HuH-7.5 (cell line): ENCODE measurements at regions not wholly inside any gene's neighbourhood (a gene's known extent, or its start where the extent isn't known, plus 50 kb on each side); places are given as distances from the start of the nearest gene placed in this dataset.

Experiments used
- DNase-seq: peaks from one replicate; pipeline ENCODE4 v3.0.0; 2011; ENCODE audit warnings: low spot score

- no peak for DNase-seq
These were observed 883.3 kb downstream of the CDH11 start for GRCh38 chr16:64238571-64238970.

DNA sequence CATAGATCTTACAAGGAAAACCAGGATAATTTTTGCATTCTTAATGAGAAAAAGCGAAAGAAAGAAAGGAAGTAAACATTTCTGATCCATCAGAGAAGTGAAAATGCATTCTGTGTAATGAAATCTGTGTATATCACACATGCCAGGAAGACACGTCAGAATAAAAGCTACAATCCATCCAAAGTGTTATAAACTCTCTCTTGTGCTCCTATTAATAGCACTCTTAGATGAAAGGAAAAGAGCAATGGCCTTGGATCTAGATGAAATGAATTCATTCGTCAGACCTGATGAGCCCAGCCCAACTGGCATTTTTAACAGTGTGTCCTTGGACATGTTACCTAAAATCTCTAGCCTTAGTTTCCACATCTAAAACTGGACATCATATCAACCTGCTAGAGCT lies 885.5 kb downstream of the CDH11 start:
- DNase-seq = no peak

DNA sequence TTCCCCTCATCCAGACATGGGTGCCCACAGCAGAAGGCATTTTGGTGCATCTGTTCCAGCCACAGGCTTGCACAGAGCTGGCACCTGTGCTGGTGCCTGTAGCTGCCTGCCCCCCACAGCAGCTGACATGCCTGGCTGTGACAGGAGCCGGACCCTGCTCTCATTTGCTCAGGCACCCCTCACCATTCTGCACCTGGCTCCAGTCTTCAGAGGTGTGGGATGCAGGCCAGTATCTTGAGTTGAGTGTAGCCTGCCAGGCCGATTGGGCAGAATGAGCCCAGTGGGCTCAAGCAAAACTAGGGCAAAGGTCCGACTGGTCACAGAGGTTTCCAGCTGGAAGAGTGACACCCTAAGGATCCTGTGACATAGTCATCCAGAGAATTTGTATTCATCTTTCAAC lies 887.7 kb downstream of the CDH11 start:
- DNase-seq = no peak

- no peak for DNase-seq
These were observed 896.2 kb downstream of the CDH11 start for GRCh38 chr16:64225696-64226095.

DNA sequence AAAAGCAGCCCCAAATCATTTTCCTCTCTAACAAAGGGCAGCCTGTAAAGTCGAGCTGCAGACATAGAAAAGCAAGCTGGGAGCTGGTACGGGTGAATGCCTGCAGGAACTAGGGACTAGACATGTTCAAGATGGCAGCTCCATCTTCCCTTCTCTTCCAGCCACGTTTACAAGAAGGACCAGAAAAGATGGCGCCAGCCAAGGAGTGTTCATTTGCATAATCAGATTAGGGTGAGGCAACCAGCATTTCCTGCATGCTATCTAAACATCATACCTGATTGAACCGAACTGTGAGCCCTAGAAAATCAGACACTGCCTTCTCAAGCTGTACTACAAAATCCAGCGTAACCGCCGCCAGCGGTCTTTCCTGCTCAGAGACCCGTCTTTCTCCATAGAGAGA lies 896.8 kb downstream of the CDH11 start:
- DNase-seq = no peak

- DNase-seq = no peak
These were observed 903.9 kb downstream of the CDH11 start for GRCh38 chr16:64217789-64218535.

GRCh38 chr16:64215730-64216129 lies 906.1 kb downstream of the CDH11 start:
- DNase-seq = no peak

DNA sequence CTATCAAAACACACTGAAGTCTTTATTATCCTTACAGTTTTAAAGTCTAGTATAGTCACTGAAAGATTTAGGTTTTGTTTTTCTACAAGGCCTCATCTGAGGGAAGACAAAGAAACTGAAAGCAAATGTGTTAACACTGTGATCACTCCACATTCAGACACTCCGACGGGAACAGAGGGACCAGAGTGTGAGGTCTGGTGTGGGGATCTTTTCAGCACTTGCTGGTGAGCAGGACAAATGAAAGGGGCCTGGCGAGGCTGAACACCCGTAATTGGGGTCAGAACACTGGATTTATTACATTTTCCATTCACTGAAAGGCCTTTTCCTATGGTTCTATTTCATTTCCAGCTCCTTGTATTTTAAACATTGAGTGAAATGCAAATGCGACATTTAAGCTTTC lies 910.5 kb downstream of the CDH11 start:
- no peak for DNase-seq

- no peak for DNase-seq
These were observed 915.0 kb downstream of the CDH11 start for GRCh38 chr16:64206862-64207261.

DNA sequence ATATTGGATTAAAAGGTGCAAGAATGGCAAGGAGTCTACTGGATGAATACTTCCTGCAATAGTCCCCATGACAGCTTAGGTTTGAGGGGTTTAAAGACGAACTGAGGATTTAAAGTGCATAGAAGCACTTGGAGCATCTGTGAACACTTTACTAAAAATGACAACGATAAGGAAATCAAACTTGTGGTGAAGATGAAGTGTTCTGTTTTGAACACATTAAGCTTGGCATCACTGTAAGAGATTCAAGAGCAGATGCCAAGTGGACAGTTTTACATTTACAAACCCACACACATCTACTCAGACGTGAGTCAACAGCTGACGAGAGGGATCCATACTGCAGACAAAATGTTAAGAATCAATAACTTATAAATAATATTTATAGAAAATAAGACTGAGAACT lies 918.7 kb downstream of the CDH11 start:
- no peak for DNase-seq

- DNase-seq = no peak
These were observed 919.3 kb downstream of the CDH11 start for GRCh38 chr16:64202571-64202970.

DNA sequence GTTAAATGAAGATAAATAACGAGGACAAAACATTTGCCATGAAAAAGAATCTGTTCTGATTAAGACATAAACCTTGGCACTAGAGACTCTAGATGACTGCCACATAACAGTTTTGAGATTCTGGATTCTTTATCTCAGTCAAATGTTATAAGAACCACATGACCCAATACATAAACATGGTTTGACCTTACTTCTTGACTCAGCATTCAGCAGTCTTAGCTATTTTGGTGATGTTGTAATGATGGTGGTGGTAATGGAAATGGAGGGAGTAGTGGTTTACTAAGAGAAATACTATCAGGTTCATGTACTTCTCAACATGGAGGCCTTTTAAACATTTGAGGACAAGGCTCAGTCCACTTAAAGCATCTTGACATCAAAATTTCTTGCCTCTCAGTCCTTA lies 925.4 kb downstream of the CDH11 start:
- no peak for DNase-seq

GRCh38 chr16:64185954-64186353 lies 935.9 kb downstream of the CDH11 start:
- no peak for DNase-seq

GRCh38 chr16:64184156-64184555 lies 937.7 kb downstream of the CDH11 start:
- no peak for DNase-seq

- DNase-seq = no peak
These were observed 938.9 kb downstream of the CDH11 start for GRCh38 chr16:64182985-64183384.

DNA sequence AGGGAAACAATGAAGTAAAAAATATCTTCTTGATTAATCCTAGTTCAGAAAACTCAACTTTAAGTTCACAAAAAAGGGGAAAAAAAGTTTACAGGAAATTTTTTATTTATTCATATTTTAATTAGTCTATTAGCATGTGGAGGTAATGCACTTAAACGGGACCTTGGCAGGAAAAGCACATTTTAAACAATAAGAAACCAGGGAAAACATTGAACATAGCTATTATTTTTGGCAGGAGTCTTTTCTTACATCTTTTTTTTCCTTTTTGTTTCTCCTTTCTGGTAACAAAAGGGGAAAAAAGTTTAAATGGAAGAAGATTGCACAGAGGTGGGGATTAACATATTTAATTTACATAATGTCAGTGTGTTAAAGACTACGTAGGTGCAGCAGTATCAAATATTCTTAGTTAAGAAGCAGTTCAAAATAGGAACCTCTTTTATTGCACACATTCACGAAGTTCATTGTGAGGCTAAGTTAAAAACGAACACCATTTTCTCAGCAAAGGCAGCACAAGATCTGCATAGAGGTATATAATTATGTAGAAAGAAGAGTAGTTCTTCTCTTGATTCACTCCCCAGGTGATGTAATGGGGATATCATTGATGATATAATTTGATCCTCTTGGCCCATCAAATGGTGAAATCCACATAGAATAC lies 940.5 kb downstream of the CDH11 start:
- no peak for DNase-seq

DNA sequence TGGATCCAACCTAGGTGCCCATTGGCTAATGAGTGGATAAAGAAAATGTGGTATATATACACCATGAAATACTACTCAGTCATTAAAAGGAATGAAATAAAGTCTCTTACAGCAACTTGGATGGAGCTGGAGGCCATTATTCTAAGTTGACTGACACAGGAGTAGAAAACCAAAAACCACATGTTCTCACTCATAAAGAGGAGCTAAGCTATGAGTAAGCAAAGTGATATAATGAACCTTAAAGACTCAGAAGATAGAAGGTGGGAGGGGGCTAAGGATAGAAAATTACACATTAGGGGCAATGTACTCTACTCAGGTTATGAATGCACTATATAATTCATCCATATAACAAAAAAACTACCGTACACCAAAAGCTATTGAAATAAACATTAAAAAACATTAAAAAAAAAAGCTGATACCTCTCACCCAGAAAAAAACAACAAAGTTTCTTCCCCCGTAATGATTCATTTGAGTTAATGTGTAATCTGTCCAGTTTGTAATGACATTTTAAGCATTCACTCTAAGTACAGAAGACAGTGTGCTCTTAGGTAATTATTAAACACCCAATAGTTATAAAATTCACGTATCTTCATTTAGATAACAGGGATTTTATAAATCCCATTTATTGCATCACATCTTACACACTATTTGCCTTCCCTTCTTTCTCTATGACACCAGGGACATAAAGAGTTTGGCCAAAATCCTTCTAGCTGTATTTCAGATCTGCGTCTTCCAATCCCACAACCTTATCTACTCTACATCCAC lies 941.5 kb downstream of the CDH11 start:
- no peak for DNase-seq

DNA sequence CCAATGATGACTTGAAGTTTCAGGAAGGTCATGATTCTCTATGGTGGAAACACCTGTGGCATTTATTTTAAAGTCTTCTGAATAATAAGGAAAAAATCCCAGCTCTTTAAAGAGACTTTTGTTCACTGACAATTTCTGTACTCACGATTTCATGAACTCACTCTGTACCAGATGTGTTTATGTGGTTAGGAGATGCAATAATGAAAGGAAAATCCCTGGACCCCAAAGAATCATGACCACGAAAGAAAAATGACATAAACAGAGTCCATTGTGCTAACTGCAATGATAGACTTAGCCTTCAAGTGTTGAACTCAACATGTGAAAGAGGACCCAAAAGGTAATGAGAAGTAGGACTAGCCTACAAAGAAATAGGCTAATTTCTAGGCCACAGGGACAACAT lies 947.5 kb downstream of the CDH11 start:
- no peak for DNase-seq

DNA sequence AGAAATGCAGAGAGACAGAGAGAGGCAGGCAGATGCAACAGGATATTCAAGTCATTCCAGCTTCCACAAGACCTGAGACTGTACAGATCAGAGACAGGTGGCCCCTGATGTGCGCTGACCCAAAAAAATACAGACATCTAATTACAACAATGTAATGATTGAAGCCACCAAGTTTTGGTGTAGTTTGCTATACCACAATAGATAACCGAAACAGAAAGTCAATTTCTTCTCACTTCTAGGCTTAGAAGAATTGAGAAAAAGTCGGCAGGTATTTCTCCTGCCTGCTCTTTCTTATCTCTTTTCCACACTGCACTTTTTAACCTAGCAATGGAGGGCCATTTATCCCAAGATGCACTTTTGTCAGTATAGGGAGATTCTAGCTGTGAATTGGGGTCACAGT lies 949.2 kb downstream of the CDH11 start:
- DNase-seq = no peak

GRCh38 chr16:64172226-64172625 lies 949.6 kb downstream of the CDH11 start:
- DNase-seq = no peak

DNA sequence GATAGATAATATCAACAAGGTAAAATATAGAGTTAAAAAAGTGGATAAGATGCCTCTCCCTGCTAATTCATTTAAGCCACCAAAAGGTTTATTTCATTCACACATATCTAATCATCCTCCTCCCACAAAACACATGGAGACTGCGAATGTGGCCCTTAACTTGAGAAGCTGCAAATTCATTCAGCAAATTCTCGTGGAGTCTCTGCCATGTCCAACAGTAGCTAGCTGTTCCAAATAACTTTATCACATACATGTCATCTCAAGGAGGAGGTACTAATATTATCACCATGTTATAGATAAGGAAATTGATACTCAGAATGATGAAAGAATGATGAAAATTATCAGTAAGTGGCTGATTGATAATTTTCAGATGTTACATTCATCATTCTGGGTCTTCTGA lies 950.2 kb downstream of the CDH11 start:
- DNase-seq = no peak

DNA sequence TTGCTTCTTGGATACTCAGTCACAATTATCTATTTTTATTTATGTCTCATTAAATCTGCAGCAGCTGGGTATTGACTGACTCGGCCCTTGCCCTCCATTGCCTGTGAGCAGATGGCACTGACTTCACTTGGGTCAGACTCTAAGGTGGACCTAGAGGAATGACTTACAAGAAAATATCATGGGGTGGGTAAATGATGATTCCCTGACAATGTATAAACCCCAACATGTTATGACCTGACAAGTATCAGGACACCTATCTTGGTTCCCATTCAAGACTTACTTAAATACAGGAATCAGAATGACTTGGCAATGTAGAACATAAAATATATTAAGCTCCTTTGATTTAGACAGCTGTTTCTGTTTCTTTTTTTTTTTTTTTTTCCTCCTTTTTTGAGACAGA lies 953.5 kb downstream of the CDH11 start:
- DNase-seq = no peak

DNA sequence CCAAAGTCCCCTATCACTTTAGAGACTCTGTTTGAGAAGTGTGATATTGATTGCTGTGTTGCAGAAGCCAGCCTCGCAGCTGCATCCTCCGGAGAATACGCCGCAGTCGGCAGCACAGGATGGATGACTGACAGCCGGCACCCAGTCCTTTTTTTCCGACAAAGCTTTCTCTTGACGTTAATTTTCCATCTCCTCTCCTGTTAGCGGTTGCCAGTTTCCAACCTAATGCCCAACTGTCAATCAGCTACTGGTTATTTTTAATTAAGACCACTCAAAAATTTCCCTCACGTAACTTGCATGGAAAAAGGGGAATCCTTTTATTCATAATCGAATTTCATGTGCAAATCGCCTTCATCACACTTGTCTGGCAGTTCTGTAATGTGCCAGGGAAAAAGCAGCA lies 953.9 kb downstream of the CDH11 start:
- no peak for DNase-seq
